ENCODE measurements at regions not wholly inside any gene's neighbourhood (a gene's known extent, or its start where the extent isn't known, plus 50 kb on each side); places are given as distances from the start of the nearest gene placed in this dataset.
"Not testable (repeated sequence)": the region's sequence is repeated elsewhere in the genome, so short reads cannot be mapped to it uniquely, and the experiment has no call there.

- not testable (repeated sequence) for H3K36me3 Mint-ChIP-seq; H3K4me3 ChIP-seq (ENCODE audit: low read depth, low read length); H3K36me3 ChIP-seq (ENCODE audit: control insufficient read depth, insufficient read depth, low read length); H3K4me3 Mint-ChIP-seq; H3K27me3 Mint-ChIP-seq; H3K4me1 Mint-ChIP-seq; H3K27me3 ChIP-seq (ENCODE audit: control insufficient read depth, insufficient read depth, low read length); H3K27ac ChIP-seq (ENCODE audit: insufficient read depth, low read length, poor library complexity, severe bottlenecking); H3K4me1 ChIP-seq (ENCODE audit: control insufficient read depth, insufficient read depth, low read length, poor library complexity, severe bottlenecking); ATAC-seq (ENCODE audit: low read depth in 2 of 2); H3K27ac Mint-ChIP-seq; DNase-seq
- H3K9me3 ChIP-seq (ENCODE audit: control insufficient read depth in 2 of 2, low read length in 2 of 2): peaks cover 0 to 15% of the 10 kb centered on the region in 2 experiments
- H3K9me3 Mint-ChIP-seq: peaks cover 3 to 23% (median 8%) of the 10 kb centered on the region in 7 donors
Measured at GRCh38 chr11:38116616-38117015, 1518.6 kb upstream of the RAG2 start.

- H3K4me3 ChIP-seq (ENCODE audit: low read depth, low read length); H3K36me3 ChIP-seq (ENCODE audit: control insufficient read depth, insufficient read depth, low read length); H3K27me3 Mint-ChIP-seq; H3K4me3 Mint-ChIP-seq; H3K4me1 Mint-ChIP-seq; H3K4me1 ChIP-seq (ENCODE audit: control insufficient read depth, insufficient read depth, low read length, poor library complexity, severe bottlenecking); H3K36me3 Mint-ChIP-seq; DNase-seq; ATAC-seq (ENCODE audit: low read depth in 2 of 2); H3K27ac Mint-ChIP-seq; H3K27me3 ChIP-seq (ENCODE audit: control insufficient read depth, insufficient read depth, low read length); H3K27ac ChIP-seq (ENCODE audit: insufficient read depth, low read length, poor library complexity, severe bottlenecking): not testable (repeated sequence)
- peaks cover 2 to 15% of the 10 kb centered on the region in 2 experiments for H3K9me3 ChIP-seq (ENCODE audit: control insufficient read depth in 2 of 2, low read length in 2 of 2)
- H3K9me3 Mint-ChIP-seq: peaks cover 3 to 19% (median 7%) of the 10 kb centered on the region in 7 donors
Measured at GRCh38 chr11:38115381-38115780, 1517.3 kb upstream of the RAG2 start.

DNA sequence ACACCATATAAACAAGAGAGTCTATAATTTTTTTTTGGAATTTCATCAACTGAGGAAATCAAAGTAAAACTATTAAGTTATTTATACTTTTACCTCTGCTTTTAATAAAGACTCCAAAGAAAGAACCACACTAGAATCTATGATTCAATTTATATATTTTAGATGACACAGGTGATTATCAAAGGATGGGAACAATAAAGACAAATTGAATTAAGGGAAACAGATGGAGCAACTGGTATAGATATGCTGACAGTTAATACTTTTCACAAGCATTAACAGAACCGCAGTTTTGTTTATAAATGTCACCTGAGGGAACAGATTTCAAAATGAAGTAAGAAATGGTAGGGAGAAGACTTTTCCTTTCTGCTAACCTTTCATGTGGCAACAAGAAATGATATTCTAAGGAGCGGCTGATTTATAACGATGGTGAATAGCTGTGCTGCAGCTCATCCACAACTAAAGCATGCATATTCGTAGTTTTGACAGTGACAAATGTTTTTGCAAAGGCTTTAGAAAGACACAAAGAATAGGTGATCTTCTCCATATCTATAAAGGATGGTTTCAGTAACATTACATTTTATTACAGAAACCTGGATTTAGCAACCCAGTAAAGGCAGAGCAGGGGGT is 1502.9 kb upstream of the RAG2 start:
- no peak for DNase-seq
- ATAC-seq (ENCODE audit: low read depth in 2 of 2): no peak

DNA sequence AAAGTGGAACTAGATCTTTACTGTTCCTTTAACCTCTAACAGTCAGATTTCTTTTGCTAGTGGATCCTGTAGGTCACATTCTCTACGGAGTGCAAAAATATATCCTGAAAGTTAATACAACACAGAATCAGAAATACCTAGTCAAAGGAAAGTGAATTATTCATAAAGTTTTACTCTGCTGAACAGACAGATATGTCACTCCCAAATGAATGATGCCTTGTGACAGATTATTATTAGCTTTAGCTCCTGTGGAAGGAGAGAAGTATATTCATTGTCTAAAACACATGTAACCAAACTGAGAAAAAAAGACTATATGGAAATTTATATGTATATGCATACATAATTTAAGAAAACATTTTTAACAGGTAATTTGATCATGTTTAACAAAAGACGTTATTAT is 1497.2 kb upstream of the RAG2 start:
- H3K27ac Mint-ChIP-seq: no peak overlapping the region
- no peak overlapping the region for H3K27ac ChIP-seq (ENCODE audit: insufficient read depth, low read length, poor library complexity, severe bottlenecking)
- H3K36me3 Mint-ChIP-seq: no peaks in the 10 kb centered on the region
- peaks cover 0 to 17% of the 10 kb centered on the region in 2 experiments for H3K9me3 ChIP-seq (ENCODE audit: control insufficient read depth in 2 of 2, low read length in 2 of 2)
- no peaks in the 10 kb centered on the region for H3K36me3 ChIP-seq (ENCODE audit: control insufficient read depth, insufficient read depth, low read length)
- DNase-seq (no peak), ATAC-seq (ENCODE audit: low read depth in 2 of 2) (no peak)
- H3K27me3 Mint-ChIP-seq: no peaks in the 10 kb centered on the region
- H3K27me3 ChIP-seq (ENCODE audit: control insufficient read depth, insufficient read depth, low read length): no peaks in the 10 kb centered on the region
- H3K4me1 Mint-ChIP-seq: no peaks in the 10 kb centered on the region
- no peak overlapping the region for H3K4me3 ChIP-seq (ENCODE audit: low read depth, low read length)
- H3K9me3 Mint-ChIP-seq: peaks cover 3 to 31% (median 8%) of the 10 kb centered on the region in 7 donors
- H3K4me1 ChIP-seq (ENCODE audit: control insufficient read depth, insufficient read depth, low read length, poor library complexity, severe bottlenecking): no peaks in the 10 kb centered on the region
- no peak overlapping the region for H3K4me3 Mint-ChIP-seq

More for the DNA sequence above, 1502.9 kb upstream of the RAG2 start:
- Mint-ChIP-seq H3K27me3 (no peaks in the 10 kb centered on the region), H3K27ac (no peak overlapping the region), H3K36me3 (no peaks in the 10 kb centered on the region), H3K4me1 (no peaks in the 10 kb centered on the region), H3K9me3 (peaks cover 2 to 36% (median 8%) of the 10 kb centered on the region in 7 donors), H3K4me3 (no peak overlapping the region)
- no peaks in the 10 kb centered on the region for H3K4me1 ChIP-seq (ENCODE audit: control insufficient read depth, insufficient read depth, low read length, poor library complexity, severe bottlenecking)
- no peak overlapping the region for H3K27ac ChIP-seq (ENCODE audit: insufficient read depth, low read length, poor library complexity, severe bottlenecking)
- H3K36me3 ChIP-seq (ENCODE audit: control insufficient read depth, insufficient read depth, low read length): no peaks in the 10 kb centered on the region
- H3K9me3 ChIP-seq (ENCODE audit: control insufficient read depth in 2 of 2, low read length in 2 of 2): peaks cover 0 to 13% of the 10 kb centered on the region in 2 experiments
- H3K27me3 ChIP-seq (ENCODE audit: control insufficient read depth, insufficient read depth, low read length): no peaks in the 10 kb centered on the region
- no peak overlapping the region for H3K4me3 ChIP-seq (ENCODE audit: low read depth, low read length)

DNA sequence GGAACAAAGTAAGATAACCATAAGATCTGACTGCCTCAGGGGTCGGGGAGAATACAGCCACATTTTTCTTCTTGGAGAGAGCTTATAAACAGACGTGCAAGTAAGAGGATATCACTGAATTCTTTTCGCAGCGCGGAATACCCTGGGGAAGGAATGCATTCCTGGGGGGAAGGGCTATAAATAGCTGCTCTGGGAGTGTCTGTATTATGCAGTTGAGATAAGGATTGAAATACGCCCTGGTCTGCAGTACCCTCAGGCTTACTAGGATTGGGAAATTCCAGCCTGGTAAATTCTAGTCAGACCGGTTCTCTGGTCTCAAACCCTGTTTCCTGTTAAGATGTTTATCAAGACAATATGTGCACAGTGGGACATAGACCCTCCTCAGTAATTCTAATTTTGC is 1491.7 kb upstream of the RAG2 start:
- H3K27me3 Mint-ChIP-seq: no peaks in the 10 kb centered on the region

DNA sequence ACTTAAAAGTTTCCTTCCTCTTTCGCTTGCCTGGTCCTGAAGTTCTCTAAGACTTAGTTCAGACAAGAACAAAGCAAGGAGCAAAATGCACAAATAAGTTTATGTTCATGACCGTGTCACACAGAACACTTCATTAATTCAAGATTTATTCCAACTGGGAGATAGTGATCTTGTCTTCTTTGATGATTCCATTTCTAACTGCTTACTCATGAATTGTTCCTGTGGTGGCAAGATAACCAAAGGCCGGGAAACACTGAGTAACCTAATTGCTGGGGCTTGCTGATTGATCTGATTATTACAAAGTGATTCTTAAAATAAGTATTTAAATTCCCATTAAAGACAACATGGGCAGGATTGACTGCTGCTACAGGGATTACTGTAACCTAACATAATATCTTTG is 1462.9 kb upstream of the RAG2 start:
- Histone ChIP-seq H3K4me3 (ENCODE audit: low read depth, low read length) (no peak overlapping the region), H3K9me3 (ENCODE audit: control insufficient read depth in 2 of 2, low read length in 2 of 2) (peaks cover 0 to 4% of the 10 kb centered on the region in 2 experiments), H3K27ac (ENCODE audit: insufficient read depth, low read length, poor library complexity, severe bottlenecking) (no peak overlapping the region), H3K27me3 (ENCODE audit: control insufficient read depth, insufficient read depth, low read length) (no peaks in the 10 kb centered on the region), H3K4me1 (ENCODE audit: control insufficient read depth, insufficient read depth, low read length, poor library complexity, severe bottlenecking) (no peaks in the 10 kb centered on the region), H3K36me3 (ENCODE audit: control insufficient read depth, insufficient read depth, low read length) (no peaks in the 10 kb centered on the region)
- no peaks in the 10 kb centered on the region for H3K27me3 Mint-ChIP-seq
- H3K4me3 Mint-ChIP-seq: no peak overlapping the region
- no peaks in the 10 kb centered on the region for H3K36me3 Mint-ChIP-seq
- no peak for DNase-seq
- peaks cover 1 to 41% (median 7%) of the 10 kb centered on the region in 7 donors for H3K9me3 Mint-ChIP-seq
- no peak overlapping the region for H3K27ac Mint-ChIP-seq
- H3K4me1 Mint-ChIP-seq: no peaks in the 10 kb centered on the region
- no peak for ATAC-seq (ENCODE audit: low read depth in 2 of 2)

More for the DNA sequence above, 1491.7 kb upstream of the RAG2 start:
- ATAC-seq (ENCODE audit: low read depth in 2 of 2): no peak
- H3K9me3 Mint-ChIP-seq: peaks cover 1 to 31% (median 9%) of the 10 kb centered on the region in 7 donors
- no peak overlapping the region for H3K27ac Mint-ChIP-seq
- no peak for DNase-seq
- Histone ChIP-seq H3K36me3 (ENCODE audit: control insufficient read depth, insufficient read depth, low read length) (no peaks in the 10 kb centered on the region), H3K4me3 (ENCODE audit: low read depth, low read length) (no peak overlapping the region), H3K27ac (ENCODE audit: insufficient read depth, low read length, poor library complexity, severe bottlenecking) (no peak overlapping the region), H3K4me1 (ENCODE audit: control insufficient read depth, insufficient read depth, low read length, poor library complexity, severe bottlenecking) (no peaks in the 10 kb centered on the region), H3K9me3 (ENCODE audit: control insufficient read depth in 2 of 2, low read length in 2 of 2) (peaks cover 2 to 11% of the 10 kb centered on the region in 2 experiments), H3K27me3 (ENCODE audit: control insufficient read depth, insufficient read depth, low read length) (no peaks in the 10 kb centered on the region)
- H3K36me3 Mint-ChIP-seq: no peaks in the 10 kb centered on the region
- no peaks in the 10 kb centered on the region for H3K4me1 Mint-ChIP-seq
- H3K4me3 Mint-ChIP-seq: no peak overlapping the region

GRCh38 chr11:38060136-38060535 is 1462.1 kb upstream of the RAG2 start:
- Histone ChIP-seq H3K27me3 (ENCODE audit: control insufficient read depth, insufficient read depth, low read length) (no peaks in the 10 kb centered on the region), H3K36me3 (ENCODE audit: control insufficient read depth, insufficient read depth, low read length) (no peaks in the 10 kb centered on the region), H3K4me1 (ENCODE audit: control insufficient read depth, insufficient read depth, low read length, poor library complexity, severe bottlenecking) (no peaks in the 10 kb centered on the region), H3K9me3 (ENCODE audit: control insufficient read depth in 2 of 2, low read length in 2 of 2) (peaks cover 0 to 11% of the 10 kb centered on the region in 2 experiments), H3K27ac (ENCODE audit: insufficient read depth, low read length, poor library complexity, severe bottlenecking) (no peak overlapping the region), H3K4me3 (ENCODE audit: low read depth, low read length) (no peak overlapping the region)
- DNase-seq (no peak), ATAC-seq (ENCODE audit: low read depth in 2 of 2) (no peak)
- Mint-ChIP-seq H3K4me1 (no peaks in the 10 kb centered on the region), H3K36me3 (no peaks in the 10 kb centered on the region), H3K9me3 (peaks cover 1 to 36% (median 7%) of the 10 kb centered on the region in 7 donors), H3K27ac (no peak overlapping the region), H3K27me3 (no peaks in the 10 kb centered on the region), H3K4me3 (no peak overlapping the region)

DNA sequence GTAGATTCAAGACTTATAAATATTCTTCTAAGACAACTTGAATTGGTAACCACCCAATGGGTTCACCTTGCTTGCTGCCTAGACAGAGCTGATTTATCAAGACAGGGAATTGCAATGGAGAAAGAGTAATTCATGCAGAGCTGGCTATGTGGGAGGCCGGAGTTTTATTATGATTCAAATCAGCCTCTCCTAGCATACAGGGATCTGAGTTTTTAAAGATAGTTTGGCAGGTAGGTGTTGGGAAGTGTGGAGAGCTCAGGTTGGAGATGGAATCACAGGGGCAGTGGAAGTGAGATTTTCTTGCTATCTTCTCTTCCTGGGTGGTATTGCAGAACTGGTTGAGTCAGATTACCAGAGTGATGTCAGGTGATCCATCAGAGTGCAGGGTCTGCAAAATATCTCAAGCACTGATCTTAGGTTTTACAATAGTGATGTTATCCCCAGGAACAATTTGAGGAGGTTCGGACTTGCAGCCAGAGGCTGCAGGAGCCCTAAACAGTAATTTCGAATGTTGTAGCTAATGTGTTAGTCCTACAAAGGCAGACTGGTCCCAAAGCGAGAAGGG is 1448.6 kb upstream of the RAG2 start:
- Histone ChIP-seq H3K4me3 (ENCODE audit: low read depth, low read length) (no peak overlapping the region), H3K27me3 (ENCODE audit: control insufficient read depth, insufficient read depth, low read length) (no peaks in the 10 kb centered on the region), H3K27ac (ENCODE audit: insufficient read depth, low read length, poor library complexity, severe bottlenecking) (no peak overlapping the region), H3K4me1 (ENCODE audit: control insufficient read depth, insufficient read depth, low read length, poor library complexity, severe bottlenecking) (no peaks in the 10 kb centered on the region), H3K9me3 (ENCODE audit: control insufficient read depth in 2 of 2, low read length in 2 of 2) (peaks cover 4 to 5% of the 10 kb centered on the region in 2 experiments), H3K36me3 (ENCODE audit: control insufficient read depth, insufficient read depth, low read length) (no peaks in the 10 kb centered on the region)
- Mint-ChIP-seq H3K27me3 (no peaks in the 10 kb centered on the region), H3K4me3 (no peak overlapping the region), H3K27ac (peak overlapping the region in 1 of 3 donors; percentile 23), H3K4me1 (no peaks in the 10 kb centered on the region), H3K36me3 (no peaks in the 10 kb centered on the region), H3K9me3 (peaks cover 0 to 23% (median 9%) of the 10 kb centered on the region in 7 donors)
- ATAC-seq (ENCODE audit: low read depth in 2 of 2) (no peak), DNase-seq (no peak)
